ENCODE measurements at regions not wholly inside any gene's neighbourhood (a gene's known extent, or its start where the extent isn't known, plus 50 kb on each side); places are given as distances from the start of the nearest gene placed in this dataset.
"Not testable (repeated sequence)": the region's sequence is repeated elsewhere in the genome, so short reads cannot be mapped to it uniquely, and the experiment has no call there.

- DNase-seq: not testable (repeated sequence)
Observed at GRCh38 chr10:124241510-124241909, 148.1 kb upstream of the CHST15 start.

- no peak for DNase-seq
Observed at GRCh38 chr10:124240839-124241291, 147.5 kb upstream of the CHST15 start.

DNA sequence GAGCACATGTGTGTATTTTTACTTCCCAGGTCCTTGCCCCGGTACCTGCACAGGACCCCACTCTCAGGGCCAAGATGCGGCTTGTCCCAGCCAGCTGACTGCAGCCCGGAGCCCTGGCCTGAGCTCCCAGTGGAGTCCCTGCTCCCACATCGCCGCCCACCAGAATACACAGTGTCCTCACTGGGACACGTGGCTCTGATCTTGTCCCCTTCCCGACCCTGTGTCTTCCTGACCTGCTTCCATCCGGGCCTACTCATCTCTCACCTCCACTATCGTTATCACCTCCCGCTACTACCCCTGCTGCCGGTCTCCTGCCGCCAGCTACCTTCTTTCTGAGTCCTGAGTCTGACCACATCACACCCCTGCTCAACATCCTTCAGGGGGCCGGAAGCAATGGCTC, 146.3 kb upstream of the CHST15 start:
- DNase-seq: no peak

DNA sequence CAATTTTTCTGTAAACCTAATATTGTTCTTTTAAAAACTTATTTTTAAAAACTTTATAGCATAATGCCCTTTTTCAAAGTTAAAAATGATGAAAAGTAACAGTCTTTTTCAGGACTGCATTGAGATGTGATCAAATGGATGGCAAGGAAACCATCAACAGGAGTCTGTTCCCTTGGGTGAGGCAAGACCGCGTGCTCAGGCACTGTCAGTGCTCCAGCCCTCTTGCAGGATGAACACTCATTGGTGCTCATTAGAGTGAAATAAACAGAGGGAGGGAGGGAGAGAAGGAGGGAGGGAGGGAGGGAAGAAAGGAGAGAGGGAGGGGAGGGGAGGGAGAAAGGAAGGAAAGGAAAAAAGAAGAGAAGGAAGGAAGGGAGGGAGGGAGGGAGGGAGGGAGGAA, 145.7 kb upstream of the CHST15 start:
- no peak for DNase-seq

DNA sequence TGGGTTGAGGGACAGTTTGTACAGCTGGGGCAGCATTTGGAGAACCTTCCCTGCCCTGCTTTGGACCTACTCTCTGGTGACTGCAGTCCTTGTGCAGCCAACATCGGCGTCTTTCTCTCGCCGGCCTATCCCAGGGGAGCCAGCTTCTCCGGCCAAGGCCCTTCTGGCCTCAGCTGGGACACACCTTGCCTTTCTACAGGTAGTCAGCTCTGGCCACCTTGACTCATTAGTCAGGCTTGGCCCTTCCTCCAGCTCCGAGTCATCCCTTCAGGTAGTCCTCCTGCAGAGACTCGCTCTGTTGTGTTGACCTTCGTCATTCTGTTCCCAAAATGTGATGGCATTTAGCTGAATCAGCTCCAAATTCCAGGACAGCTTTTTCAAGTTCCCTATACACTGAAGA, 145.0 kb upstream of the CHST15 start:
- DNase-seq: no peak

DNA sequence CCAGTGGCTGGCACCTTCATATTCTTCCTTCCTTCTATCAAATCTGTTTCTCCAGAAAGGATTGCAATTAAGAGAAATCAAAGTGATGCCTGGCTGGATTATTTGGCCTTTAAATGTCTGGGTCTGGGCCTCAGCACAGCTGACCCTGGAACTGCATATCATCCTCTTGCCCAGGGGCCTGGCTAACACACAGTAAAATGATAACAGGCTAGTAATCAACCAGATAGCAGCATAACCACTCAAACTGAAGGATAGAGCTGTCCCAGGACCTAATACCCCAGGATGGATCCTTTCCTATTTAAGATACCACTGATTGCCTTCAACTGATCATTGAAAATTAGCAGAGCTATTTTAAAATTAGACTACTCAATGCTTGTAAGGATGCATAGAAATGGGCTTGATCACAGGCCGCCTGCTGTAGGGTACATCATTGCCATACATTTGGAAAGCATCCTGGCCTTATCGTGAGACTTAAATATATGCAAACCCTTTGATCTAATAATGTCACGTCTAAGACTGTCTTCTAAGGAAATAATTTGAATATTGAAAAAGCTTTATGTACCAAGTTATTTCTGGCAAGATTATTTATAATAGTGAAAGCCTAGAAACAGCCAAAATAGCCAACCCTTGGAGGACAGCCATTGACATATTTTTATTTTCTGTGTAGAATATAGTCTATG, 144.0 kb upstream of the CHST15 start:
- no peak for DNase-seq

DNA sequence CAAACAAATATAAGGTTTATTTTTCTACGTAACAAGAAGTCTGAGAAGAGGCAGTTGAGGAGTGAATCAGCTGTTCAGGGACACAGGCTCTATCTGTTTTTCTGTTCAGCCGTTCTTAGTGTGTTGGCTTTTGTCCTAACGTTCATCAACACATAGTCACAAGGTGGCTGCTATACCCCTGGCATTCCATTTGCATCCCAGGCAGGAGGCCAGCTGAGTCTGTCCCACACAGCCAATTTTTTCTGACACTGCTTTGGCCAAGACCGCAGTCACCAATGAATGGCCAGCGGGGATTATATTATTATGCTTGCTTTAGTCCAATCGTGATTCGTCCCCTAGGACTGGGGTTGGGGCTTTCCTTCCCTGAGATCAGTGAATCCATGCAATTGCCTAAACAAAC, 143.4 kb upstream of the CHST15 start:
- DNase-seq: no peak

GRCh38 chr10:124236136-124236535, 142.7 kb upstream of the CHST15 start:
- no peak for DNase-seq

- no peak for DNase-seq
Observed at GRCh38 chr10:124235232-124235631, 141.8 kb upstream of the CHST15 start.

- DNase-seq: no peak
Observed at GRCh38 chr10:124233546-124234138, 140.2 kb upstream of the CHST15 start.

- DNase-seq: no peak
Observed at GRCh38 chr10:124232686-124233545, 139.5 kb upstream of the CHST15 start.

DNA sequence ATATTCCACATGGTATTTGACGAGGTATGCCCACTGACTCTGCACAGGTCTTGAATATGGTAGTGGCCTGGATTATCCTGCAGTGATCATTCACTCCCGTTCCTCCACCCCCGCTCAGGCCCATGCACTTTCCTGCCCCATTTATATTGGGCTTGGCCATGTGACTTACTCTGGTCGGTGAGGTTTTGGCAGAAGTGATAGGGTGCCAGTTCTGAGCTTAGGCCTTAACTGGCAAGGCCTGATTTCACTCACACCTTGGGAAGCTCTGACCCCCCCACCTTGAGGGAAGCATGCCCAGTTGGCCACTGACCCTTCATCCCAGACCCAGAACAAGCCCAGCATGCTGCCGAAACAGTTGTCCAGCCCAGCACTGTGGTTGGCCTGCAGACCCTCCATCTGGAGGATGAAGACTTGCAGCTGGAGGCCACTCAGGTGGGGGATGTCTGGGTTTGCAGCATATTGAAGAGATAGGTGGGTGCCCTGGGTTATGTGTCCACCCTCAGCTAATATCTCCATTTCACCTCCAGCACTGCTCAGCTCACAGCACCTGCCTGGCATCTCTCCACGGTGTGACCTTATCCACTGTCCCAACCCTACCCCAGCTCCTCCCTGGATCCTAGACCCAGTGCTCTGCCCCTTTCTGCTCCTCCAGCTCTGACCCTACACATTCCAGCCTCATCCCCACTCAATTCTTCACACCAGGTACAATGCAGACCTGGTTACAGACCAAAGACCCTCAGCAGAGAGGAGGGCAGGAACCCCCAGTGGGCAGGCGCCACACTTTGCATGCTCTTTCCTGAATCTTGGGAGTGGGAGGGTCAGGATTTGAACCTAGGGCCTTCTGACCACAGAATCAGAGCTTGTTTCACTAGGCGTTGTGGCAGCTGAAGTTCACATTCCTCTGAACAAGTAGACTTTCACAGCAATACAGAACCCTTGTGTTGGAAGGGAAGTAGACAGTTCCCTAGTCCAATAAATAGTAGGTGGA, 138.1 kb upstream of the CHST15 start:
- DNase-seq: peak; percentile 32

DNA sequence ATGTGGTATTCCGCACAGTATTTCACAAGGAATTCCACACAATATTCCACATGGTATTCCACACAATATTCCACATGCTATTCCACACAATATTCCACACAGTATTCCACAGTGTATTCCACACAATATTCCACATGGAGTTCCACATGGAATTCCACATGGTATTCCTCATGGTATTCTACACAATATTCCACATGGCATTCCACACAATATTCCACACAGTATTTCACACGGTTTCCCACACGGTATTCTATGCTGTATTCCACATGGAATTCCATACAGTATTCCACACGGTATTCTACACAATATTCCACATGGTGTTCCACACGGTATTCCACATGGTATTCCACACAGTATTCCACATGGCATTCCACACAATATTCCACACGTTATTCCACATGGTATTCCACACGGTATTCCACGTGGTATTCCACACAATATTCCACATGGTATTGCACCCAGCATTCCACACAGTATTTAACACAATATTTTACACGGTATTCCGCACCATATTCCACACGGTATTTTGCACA, 137.3 kb upstream of the CHST15 start:
- no peak for DNase-seq

- DNase-seq: no peak
Observed at GRCh38 chr10:124229989-124230634, 136.7 kb upstream of the CHST15 start.

DNA sequence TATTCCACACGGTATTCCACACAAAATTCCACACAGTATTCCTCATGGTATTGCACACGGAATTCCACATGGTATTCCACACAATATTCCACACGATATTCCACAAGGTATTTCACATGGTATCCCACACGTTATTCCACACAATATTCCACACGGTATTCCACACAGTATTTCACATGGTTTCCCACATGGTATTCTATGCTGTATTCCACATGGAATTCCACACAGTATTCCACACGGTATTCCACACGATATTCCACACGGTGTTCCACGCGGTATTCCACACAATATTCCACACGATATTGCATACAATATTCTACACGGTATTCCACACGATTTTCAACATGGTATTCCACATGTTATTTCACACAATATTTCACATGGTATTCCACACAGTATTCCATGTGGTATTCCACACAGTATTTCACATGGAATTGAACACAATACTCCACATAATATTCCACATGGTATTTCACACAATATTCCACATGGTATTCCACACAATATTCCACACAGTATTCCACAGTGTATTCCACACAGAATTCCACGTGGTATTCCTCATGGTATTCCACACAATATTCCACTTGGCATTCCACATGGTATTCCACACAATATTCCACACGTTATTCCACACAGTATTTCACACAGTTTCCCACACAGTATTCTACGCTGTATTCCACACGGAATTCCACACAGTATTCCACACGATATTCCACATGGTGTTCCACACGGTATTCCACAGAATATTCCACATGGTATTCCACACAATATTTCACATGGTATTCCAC, 136.0 kb upstream of the CHST15 start:
- DNase-seq: no peak

- DNase-seq: no peak
Observed at GRCh38 chr10:124228471-124228870, 135.1 kb upstream of the CHST15 start.

- DNase-seq: no peak
Observed at GRCh38 chr10:124227988-124228387, 134.6 kb upstream of the CHST15 start.

DNA sequence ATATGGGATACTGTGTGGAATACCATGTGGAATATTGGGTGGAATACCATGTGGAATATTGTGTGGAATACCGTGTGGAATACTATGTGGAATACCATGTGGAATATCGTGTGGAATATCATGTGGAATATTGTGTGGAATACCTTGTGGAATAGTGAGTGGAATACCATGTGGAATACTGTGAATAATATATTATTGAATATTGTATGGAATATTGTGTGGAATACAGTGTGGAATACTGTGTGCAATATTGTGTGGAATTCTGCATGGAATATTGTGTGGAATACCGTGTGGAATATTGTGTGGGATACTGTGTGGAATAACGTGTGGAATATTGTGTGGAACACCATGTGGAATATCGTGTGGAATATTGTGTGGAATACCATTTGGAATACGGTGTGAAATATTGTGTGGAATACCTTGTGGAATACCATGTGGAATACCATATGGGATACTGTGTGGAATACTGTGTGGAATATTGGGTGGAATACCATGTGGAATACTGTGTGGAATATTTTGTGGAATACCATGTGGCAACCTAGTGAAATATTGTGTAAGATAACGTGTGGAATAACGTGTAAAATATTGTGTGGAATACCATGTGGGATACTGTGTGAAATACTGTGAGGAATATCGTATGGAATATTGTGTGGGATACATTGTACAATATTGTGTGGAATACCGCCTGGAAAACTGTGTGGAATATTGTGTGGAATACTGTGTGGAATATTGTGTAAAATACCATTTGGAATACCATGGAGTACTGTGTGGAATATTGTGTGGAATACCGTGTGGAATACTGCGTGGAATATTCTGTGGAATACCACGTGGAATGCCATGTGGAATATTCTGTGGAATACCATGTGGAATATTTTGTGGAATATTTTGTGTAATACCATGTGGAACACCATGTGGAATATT, 133.9 kb upstream of the CHST15 start:
- DNase-seq: no peak

GRCh38 chr10:124226271-124227054, 133.1 kb upstream of the CHST15 start:
- DNase-seq: no peak
